Esophagus squamous epithelium (tissue), 4 donors: ENCODE measurements at regions not wholly inside any gene's neighbourhood (a gene's known extent, or its start where the extent isn't known, plus 50 kb on each side); places are given as distances from the start of the nearest gene placed in this dataset.

Experiments used
- CTCF ChIP-seq, 6 experiments: fragments of 450-650 bp in 4 of 6; fragments of 200-600 bp in 2 of 6; sonication (generic) in 2 of 6; IDR thresholded peaks; one replicate each; pipeline ENCODE4 v1.5.1; 2016 to 2019; ENCODE audit warnings: antibody characterized with exemption in 6 of 6, mild to moderate bottlenecking in 4 of 6, moderate library complexity in 4 of 6
- POLR2A ChIP-seq, 4 donors: fragments of 450-650 bp; IDR thresholded peaks; one replicate each; pipeline ENCODE4 v1.6.1; 2017; ENCODE audit warnings: antibody characterized with exemption in 4 of 4, mild to moderate bottlenecking in 4 of 4, moderate library complexity in 3 of 4

DNA sequence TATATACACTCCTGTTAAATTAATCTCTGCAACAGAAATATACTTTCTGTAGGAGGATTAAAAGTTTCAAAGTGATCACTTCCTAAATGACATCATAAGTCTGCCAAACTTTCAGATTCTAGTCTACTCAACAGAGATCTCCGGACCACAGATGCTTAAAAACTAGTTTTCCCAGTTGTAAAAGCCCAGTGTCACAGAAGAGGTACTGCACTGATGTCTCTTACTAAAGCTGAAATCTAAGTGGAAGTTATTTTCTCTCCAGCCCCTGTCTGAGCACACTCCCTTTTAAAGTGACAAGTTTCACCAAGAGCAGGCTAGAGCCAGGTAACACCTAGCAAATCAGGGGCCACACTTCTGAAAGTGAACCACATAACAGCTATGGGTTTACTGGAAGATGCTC is 71.6 kb upstream of the DST start:
- no peak for TF ChIP-seq CTCF (IDR thresholded peaks at IDR 0.05)
- no peak for TF ChIP-seq POLR2A (IDR thresholded peaks at IDR 0.05)
